Natural killer cell (primary cell): ENCODE measurements at regions not wholly inside any gene's neighbourhood (a gene's known extent, or its start where the extent isn't known, plus 50 kb on each side); places are given as distances from the start of the nearest gene placed in this dataset.

Experiments
- ATAC-seq, 3 donors: fragments of 150-1000 bp in 2 of 3; fragments of 200-7000 bp in 1 of 3; cut with Tn5 transposase; 1 replicate in 1 of 3; 2 replicates in 2 of 3; pipeline ENCODE4 v1.10.0; 2021; ENCODE audit warnings: mild to moderate bottlenecking in 2 of 3, moderate library complexity in 2 of 3
- DNase-seq, 2 donors: peaks; one replicate each; pipeline versions ENCODE4 v3.0.0 to v3.0.0-alpha.2; 2013 to 2021; ENCODE audit warnings: mixed read lengths in 1 of 2
- H3K27ac ChIP-seq: one replicate; pipeline ENCODE4 v1.5.1; 2013; ENCODE audit warnings: mild to moderate bottlenecking, low read length
- H3K27me3 ChIP-seq: one replicate; pipeline ENCODE4 v1.6.1; 2013; ENCODE audit warnings: low read length; ENCODE audit not compliant: control insufficient read depth, insufficient read depth
- H3K36me3 ChIP-seq: one replicate; pipeline ENCODE4 v1.6.1; 2013; ENCODE audit warnings: low read length; ENCODE audit not compliant: control insufficient read depth, insufficient read depth
- H3K4me1 ChIP-seq: one replicate; pipeline ENCODE4 v1.6.1; 2013; ENCODE audit warnings: low read length; ENCODE audit not compliant: control insufficient read depth, insufficient read depth
- H3K4me3 ChIP-seq: one replicate; pipeline ENCODE4 v1.5.1; 2013; ENCODE audit warnings: low read length
- H3K9me3 ChIP-seq: one replicate; pipeline ENCODE4 v1.6.1; 2013; ENCODE audit warnings: low read length; ENCODE audit not compliant: control insufficient read depth, insufficient read depth
- H3K27ac Mint-ChIP-seq, 2 donors: one replicate each; pipeline ENCODE4 v1.8.0; 2022; ENCODE audit warnings: mild to moderate bottlenecking in 2 of 2, mixed read lengths in 2 of 2, moderate library complexity in 1 of 2
- H3K27me3 Mint-ChIP-seq, 2 donors: one replicate each; pipeline ENCODE4 v1.8.0; 2022; ENCODE audit warnings: low read depth in 2 of 2, mixed read lengths in 2 of 2
- H3K36me3 Mint-ChIP-seq: one replicate; pipeline ENCODE4 v1.8.0; 2022; ENCODE audit warnings: mixed read lengths
- H3K4me1 Mint-ChIP-seq, 2 donors: one replicate each; pipeline ENCODE4 v1.8.0; 2022; ENCODE audit warnings: mixed read lengths in 2 of 2
- H3K4me3 Mint-ChIP-seq: one replicate; pipeline ENCODE4 v1.8.0; 2022; ENCODE audit warnings: mild to moderate bottlenecking, moderate library complexity, mixed read lengths
- H3K9me3 Mint-ChIP-seq, 2 donors: one replicate each; pipeline ENCODE4 v1.8.0; 2022; ENCODE audit warnings: mixed read lengths in 2 of 2
- WGBS: methylation state at CpG from one replicate; pipeline ENCODE4 v1.1.7; 2013; ENCODE audit warnings: missing lambda C conversion rate; ENCODE audit not compliant: insufficient coverage; 5-methylcytosine and 5-hydroxymethylcytosine counted together
- intact Hi-C: fragments of 100-400 bp; cut with micrococcal nuclease; formaldehyde crosslinking; loops from one replicate; pipeline ENCODE4 v1.14.2; 2022
- TF ChIP-seq, protein P1 (sequence below): fragments of 200-600 bp; IDR thresholded peaks from one replicate; pipeline ENCODE4 v1.8.0; 2022; ENCODE audit warnings: antibody characterized with exemption

DNA sequence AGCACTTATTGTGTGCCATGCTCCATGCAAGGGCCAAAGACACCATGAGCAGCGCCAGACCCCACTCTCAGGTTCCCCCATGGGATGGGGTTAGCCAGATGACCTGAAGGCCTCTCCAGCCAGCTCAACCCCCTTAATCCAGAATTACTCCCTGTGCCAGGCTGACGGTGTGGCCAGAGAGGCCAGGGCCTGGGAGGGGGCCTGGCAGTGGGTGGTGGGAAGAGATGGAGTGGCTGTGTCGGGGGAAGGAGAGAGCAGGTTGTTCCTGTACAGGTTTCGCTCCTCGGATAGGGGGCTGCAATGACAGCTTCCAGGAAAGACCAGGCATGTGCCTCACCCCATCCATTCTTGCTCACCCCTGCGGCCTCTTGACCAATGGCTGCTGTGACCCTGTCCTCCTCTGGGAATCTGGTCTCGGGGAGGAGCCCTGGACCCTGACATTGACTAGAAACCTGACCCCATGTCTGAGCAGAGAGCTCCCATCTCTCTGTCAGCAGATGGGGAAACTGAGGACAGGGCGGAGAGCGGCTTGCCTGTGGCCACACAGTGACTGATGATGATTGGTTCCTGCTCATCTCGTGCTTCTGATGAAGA, 345.3 kb downstream of the MATN1 start:
- Mint-ChIP-seq H3K4me1 (peaks cover 0 to 13% of the 10 kb centered on the region in 2 donors), H3K27me3 (peaks cover 0 to 10% of the 10 kb centered on the region in 2 donors), H3K9me3 (no peaks in the 10 kb centered on the region), H3K4me3 (no peak overlapping the region), H3K36me3 (no peaks in the 10 kb centered on the region), H3K27ac (no peak overlapping the region)
- H3K27ac ChIP-seq, result no peak overlapping the region
- intact Hi-C loops, result no loop called here
- no peaks in the 10 kb centered on the region for H3K4me1 ChIP-seq
- TF ChIP-seq, protein P1, sequence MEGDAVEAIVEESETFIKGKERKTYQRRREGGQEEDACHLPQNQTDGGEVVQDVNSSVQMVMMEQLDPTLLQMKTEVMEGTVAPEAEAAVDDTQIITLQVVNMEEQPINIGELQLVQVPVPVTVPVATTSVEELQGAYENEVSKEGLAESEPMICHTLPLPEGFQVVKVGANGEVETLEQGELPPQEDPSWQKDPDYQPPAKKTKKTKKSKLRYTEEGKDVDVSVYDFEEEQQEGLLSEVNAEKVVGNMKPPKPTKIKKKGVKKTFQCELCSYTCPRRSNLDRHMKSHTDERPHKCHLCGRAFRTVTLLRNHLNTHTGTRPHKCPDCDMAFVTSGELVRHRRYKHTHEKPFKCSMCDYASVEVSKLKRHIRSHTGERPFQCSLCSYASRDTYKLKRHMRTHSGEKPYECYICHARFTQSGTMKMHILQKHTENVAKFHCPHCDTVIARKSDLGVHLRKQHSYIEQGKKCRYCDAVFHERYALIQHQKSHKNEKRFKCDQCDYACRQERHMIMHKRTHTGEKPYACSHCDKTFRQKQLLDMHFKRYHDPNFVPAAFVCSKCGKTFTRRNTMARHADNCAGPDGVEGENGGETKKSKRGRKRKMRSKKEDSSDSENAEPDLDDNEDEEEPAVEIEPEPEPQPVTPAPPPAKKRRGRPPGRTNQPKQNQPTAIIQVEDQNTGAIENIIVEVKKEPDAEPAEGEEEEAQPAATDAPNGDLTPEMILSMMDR, result no peak
- ATAC-seq (no peak), DNase-seq (no peak)
- WGBS, result 69% methylated on average over 9 of the region's 10 CpGs
- no peak overlapping the region for H3K4me3 ChIP-seq
- H3K27me3 ChIP-seq, result peaks cover 2% of the 10 kb centered on the region
- no peaks in the 10 kb centered on the region for H3K36me3 ChIP-seq
- H3K9me3 ChIP-seq, result no peaks in the 10 kb centered on the region

- Histone ChIP-seq H3K27ac (no peak overlapping the region), H3K36me3 (no peaks in the 10 kb centered on the region), H3K9me3 (no peaks in the 10 kb centered on the region), H3K4me1 (no peaks in the 10 kb centered on the region), H3K4me3 (no peak overlapping the region), H3K27me3 (peaks cover 2% of the 10 kb centered on the region)
- H3K4me1 Mint-ChIP-seq, result peaks cover 0 to 13% of the 10 kb centered on the region in 2 donors
- ATAC-seq, result no peak
- TF ChIP-seq, protein P1, result no peak
- no peak for DNase-seq
- no peak overlapping the region for H3K4me3 Mint-ChIP-seq
- no peaks in the 10 kb centered on the region for H3K36me3 Mint-ChIP-seq
- WGBS, result 70% methylated on average over 11 of the region's 11 CpGs
- H3K27me3 Mint-ChIP-seq, result peaks cover 0 to 10% of the 10 kb centered on the region in 2 donors
- no peaks in the 10 kb centered on the region for H3K9me3 Mint-ChIP-seq
- no peak overlapping the region for H3K27ac Mint-ChIP-seq
- intact Hi-C loops, result no loop called here
These were observed 346.0 kb downstream of the MATN1 start for GRCh38 chr1:30377230-30378002.

- TF ChIP-seq, protein P1, result no peak
- ATAC-seq (no peak), DNase-seq (no peak)
- Histone ChIP-seq H3K4me3 (no peak overlapping the region), H3K9me3 (no peaks in the 10 kb centered on the region), H3K27me3 (peaks cover 2% of the 10 kb centered on the region), H3K36me3 (no peaks in the 10 kb centered on the region), H3K4me1 (no peaks in the 10 kb centered on the region), H3K27ac (no peak overlapping the region)
- peaks cover 0 to 13% of the 10 kb centered on the region in 2 donors for H3K4me1 Mint-ChIP-seq
- no peak overlapping the region for H3K27ac Mint-ChIP-seq
- H3K27me3 Mint-ChIP-seq, result peaks cover 0 to 7% of the 10 kb centered on the region in 2 donors
- no peak overlapping the region for H3K4me3 Mint-ChIP-seq
- H3K36me3 Mint-ChIP-seq, result no peaks in the 10 kb centered on the region
- WGBS, result 72% methylated on average over 5 of the region's 7 CpGs
- intact Hi-C loops, result no loop called here
- no peaks in the 10 kb centered on the region for H3K9me3 Mint-ChIP-seq
These were observed 347.2 kb downstream of the MATN1 start for GRCh38 chr1:30376054-30376697.
